ENCODE measurements at regions not wholly inside any gene's neighbourhood (a gene's known extent, or its start where the extent isn't known, plus 50 kb on each side); places are given as distances from the start of the nearest gene placed in this dataset.

DNA sequence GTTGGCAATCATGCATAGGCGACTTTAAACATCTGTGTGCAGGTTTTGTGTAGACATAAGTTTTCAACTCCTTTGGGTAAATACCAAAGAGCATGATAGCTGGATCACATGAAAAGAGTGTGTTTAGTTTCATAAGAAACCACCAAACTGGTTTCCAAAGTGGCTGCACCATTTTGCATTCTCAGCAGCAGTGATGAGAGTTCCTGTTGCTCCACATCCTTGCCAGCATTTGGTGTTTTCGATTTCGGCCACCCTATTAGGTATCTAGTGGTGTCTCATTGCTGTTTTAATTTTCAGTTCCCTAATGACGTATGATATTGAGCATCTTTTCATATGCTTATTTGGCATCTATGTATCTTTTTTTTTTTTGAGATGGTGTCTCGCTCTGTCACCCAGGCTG is 62.8 kb upstream of the CCND1 start:
- Histone ChIP-seq H3K9me3 (ENCODE audit: control extremely low read depth in 1 of 5, control insufficient read depth in 4 of 5, insufficient read depth in 2 of 5, low read depth in 1 of 5, low read length in 4 of 5) (no peaks in the 10 kb centered on the region), H3K4me1 (ENCODE audit: control extremely low read depth in 1 of 4, control insufficient read depth in 4 of 4, insufficient read depth in 4 of 4, low read length in 3 of 4) (peaks cover 12 to 29% (median 24%) of the 10 kb centered on the region in 4 experiments), H3K27ac (ENCODE audit: insufficient read depth in 1 of 2, low read depth in 1 of 2, low read length in 2 of 2, poor library complexity in 1 of 2, severe bottlenecking in 2 of 2) (no peak overlapping the region), H3K36me3 (ENCODE audit: control insufficient read depth in 4 of 4, insufficient read depth in 4 of 4, low read length in 3 of 4) (no peaks in the 10 kb centered on the region), H3K27me3 (replicated peaks in 2 of 5; ENCODE audit: control insufficient read depth in 4 of 5, insufficient read depth in 5 of 5, low read length in 4 of 5) (no peaks in the 10 kb centered on the region), H3K4me3 (ENCODE audit: control insufficient read depth in 1 of 7, extremely low read depth in 1 of 7, insufficient read depth in 4 of 7, low read depth in 2 of 7, low read length in 6 of 7) (no peak overlapping the region)
- WGBS (ENCODE audit: insufficient coverage) = 93% methylated on average over 3 of the region's 5 CpGs
- DNase-seq = no peak
- ChIA-PET CTCF (no interaction called here), POLR2A (no interaction called here)

DNA sequence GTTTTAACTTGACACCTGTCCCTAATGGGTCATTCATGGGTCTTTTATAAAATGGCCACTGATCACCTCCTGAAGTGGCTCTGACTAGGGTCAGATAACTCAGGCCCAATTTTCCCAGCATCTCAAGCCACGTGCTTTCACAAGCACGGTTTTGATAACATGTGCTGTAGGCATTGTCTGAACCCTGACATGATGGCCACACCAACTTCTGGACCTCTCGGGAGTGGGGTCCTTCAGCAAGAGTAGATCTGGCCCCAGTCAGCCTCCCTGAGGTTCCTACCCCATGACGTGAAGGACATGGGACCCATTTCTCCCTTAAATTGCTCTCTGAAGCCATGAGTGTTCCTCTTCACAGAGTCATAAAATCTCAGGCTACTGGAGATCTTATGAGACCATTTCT is 60.4 kb upstream of the CCND1 start:
- H3K27ac ChIP-seq (ENCODE audit: insufficient read depth in 1 of 2, low read depth in 1 of 2, low read length in 2 of 2, poor library complexity in 1 of 2, severe bottlenecking in 2 of 2) = no peak overlapping the region
- H3K9me3 ChIP-seq (ENCODE audit: control extremely low read depth in 1 of 5, control insufficient read depth in 4 of 5, insufficient read depth in 2 of 5, low read depth in 1 of 5, low read length in 4 of 5) = peaks cover 0 to 4% (median 0%) of the 10 kb centered on the region in 5 experiments
- 98% methylated on average over 4 of the region's 4 CpGs for WGBS (ENCODE audit: insufficient coverage)
- no peak overlapping the region for H3K4me3 ChIP-seq (ENCODE audit: control insufficient read depth in 1 of 7, extremely low read depth in 1 of 7, insufficient read depth in 4 of 7, low read depth in 2 of 7, low read length in 6 of 7)
- peaks cover 14 to 25% (median 19%) of the 10 kb centered on the region in 4 experiments for H3K4me1 ChIP-seq (ENCODE audit: control extremely low read depth in 1 of 4, control insufficient read depth in 4 of 4, insufficient read depth in 4 of 4, low read length in 3 of 4)
- CTCF ChIA-PET = no interaction called here
- H3K27me3 ChIP-seq (replicated peaks in 2 of 5; ENCODE audit: control insufficient read depth in 4 of 5, insufficient read depth in 5 of 5, low read length in 4 of 5) = no peaks in the 10 kb centered on the region
- no peak for DNase-seq
- H3K36me3 ChIP-seq (ENCODE audit: control insufficient read depth in 4 of 4, insufficient read depth in 4 of 4, low read length in 3 of 4) = no peaks in the 10 kb centered on the region
- POLR2A ChIA-PET = no interaction called here

DNA sequence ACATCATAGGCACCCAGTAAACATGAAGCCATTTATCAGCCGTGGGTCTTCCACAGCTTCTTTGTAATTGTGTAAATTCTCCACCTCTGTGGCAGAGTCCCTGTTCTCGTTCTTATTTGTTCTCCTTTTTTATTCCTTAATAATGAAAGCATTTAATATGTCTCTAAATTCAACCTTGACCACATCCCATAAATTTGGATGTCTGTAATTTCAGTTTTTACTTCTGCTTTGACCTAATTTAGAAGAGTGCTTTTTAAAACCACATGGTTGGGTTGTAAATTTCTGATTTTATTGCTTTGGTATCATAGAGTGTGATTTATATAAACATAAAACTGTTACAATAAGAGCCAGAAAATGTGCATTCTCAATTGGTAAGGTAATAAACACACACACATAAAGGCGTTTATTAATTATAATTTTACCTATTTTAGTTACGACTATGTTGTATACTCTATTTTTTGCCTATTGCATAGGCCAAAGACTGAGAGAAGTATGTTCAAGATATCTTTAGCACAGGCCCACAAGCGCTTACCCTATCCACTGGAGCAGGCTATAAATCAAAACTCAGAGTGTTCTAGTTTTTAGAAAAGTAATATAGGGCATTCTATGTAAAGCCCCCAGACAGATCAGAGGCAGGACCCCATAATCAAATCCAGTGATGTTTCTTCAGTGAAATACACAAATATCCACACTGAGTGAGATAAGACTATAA is 58.0 kb upstream of the CCND1 start:
- POLR2A ChIA-PET = no interaction called here
- CTCF ChIA-PET = no interaction called here
- no CpG with 5 or more reads among the region's 5 CpGs for WGBS (ENCODE audit: insufficient coverage)

DNA sequence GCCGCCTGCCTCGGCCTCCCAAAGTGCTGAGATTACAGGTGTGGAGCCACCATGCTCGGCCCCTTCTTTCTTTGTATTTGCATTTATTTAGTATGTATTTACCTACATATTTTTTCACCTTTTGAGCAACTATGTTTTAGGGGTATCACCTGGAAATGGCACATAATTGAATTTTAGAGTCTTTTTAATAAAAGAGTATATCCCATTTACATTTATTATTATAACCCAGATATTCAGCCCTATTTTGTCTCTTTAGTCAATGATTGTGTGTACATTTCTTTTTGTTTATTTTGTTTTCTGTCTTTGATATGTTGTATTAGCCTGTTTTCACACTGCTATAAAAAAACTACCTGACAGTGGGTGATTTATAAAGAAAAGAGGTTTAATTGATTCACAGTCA is 56.8 kb upstream of the CCND1 start:
- Histone ChIP-seq H3K4me3 (ENCODE audit: control insufficient read depth in 1 of 7, extremely low read depth in 1 of 7, insufficient read depth in 4 of 7, low read depth in 2 of 7, low read length in 6 of 7) (no peak overlapping the region), H3K9me3 (ENCODE audit: control extremely low read depth in 1 of 5, control insufficient read depth in 4 of 5, insufficient read depth in 2 of 5, low read depth in 1 of 5, low read length in 4 of 5) (peaks cover 0 to 4% (median 0%) of the 10 kb centered on the region in 5 experiments), H3K27ac (ENCODE audit: insufficient read depth in 1 of 2, low read depth in 1 of 2, low read length in 2 of 2, poor library complexity in 1 of 2, severe bottlenecking in 2 of 2) (no peak overlapping the region), H3K4me1 (ENCODE audit: control extremely low read depth in 1 of 4, control insufficient read depth in 4 of 4, insufficient read depth in 4 of 4, low read length in 3 of 4) (peaks cover 0 to 11% (median 9%) of the 10 kb centered on the region in 4 experiments), H3K27me3 (replicated peaks in 2 of 5; ENCODE audit: control insufficient read depth in 4 of 5, insufficient read depth in 5 of 5, low read length in 4 of 5) (no peaks in the 10 kb centered on the region), H3K36me3 (ENCODE audit: control insufficient read depth in 4 of 4, insufficient read depth in 4 of 4, low read length in 3 of 4) (no peaks in the 10 kb centered on the region)
- ChIA-PET POLR2A (no interaction called here), CTCF (no interaction called here)
- WGBS (ENCODE audit: insufficient coverage) = no CpG with 5 or more reads among the region's 3 CpGs
- no peak for DNase-seq

More for the DNA sequence above, 58.0 kb upstream of the CCND1 start:
- DNase-seq = peak; percentile 11 to 73 (median 61)
- H3K9me3 ChIP-seq (ENCODE audit: control extremely low read depth in 1 of 5, control insufficient read depth in 4 of 5, insufficient read depth in 2 of 5, low read depth in 1 of 5, low read length in 4 of 5) = peaks cover 0 to 4% (median 0%) of the 10 kb centered on the region in 5 experiments
- H3K36me3 ChIP-seq (ENCODE audit: control insufficient read depth in 4 of 4, insufficient read depth in 4 of 4, low read length in 3 of 4) = no peaks in the 10 kb centered on the region
- H3K27ac ChIP-seq (ENCODE audit: insufficient read depth in 1 of 2, low read depth in 1 of 2, low read length in 2 of 2, poor library complexity in 1 of 2, severe bottlenecking in 2 of 2) = no peak overlapping the region
- peaks cover 0 to 11% (median 9%) of the 10 kb centered on the region in 4 experiments for H3K4me1 ChIP-seq (ENCODE audit: control extremely low read depth in 1 of 4, control insufficient read depth in 4 of 4, insufficient read depth in 4 of 4, low read length in 3 of 4)
- no peaks in the 10 kb centered on the region for H3K27me3 ChIP-seq (replicated peaks in 2 of 5; ENCODE audit: control insufficient read depth in 4 of 5, insufficient read depth in 5 of 5, low read length in 4 of 5)
- H3K4me3 ChIP-seq (ENCODE audit: control insufficient read depth in 1 of 7, extremely low read depth in 1 of 7, insufficient read depth in 4 of 7, low read depth in 2 of 7, low read length in 6 of 7) = no peak overlapping the region

DNA sequence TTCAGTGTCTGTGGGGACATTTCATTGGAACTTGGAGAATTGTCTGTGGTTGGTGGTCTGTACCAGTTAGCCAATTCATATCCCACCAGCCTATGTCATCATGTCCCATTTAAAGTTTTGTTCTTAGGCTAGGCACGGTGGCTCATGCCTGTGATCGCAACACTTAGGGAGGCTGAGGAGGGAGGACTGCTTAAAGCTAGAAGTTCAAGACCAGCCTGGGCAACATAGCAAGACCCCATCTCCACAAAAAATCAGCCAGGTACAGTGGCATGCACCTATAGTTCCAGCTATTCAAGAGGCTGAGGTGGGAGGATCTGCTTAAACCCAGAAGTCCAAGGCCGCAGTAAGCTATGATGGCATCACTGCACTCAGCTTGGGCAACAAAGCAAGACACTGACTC is 55.6 kb upstream of the CCND1 start:
- Histone ChIP-seq H3K36me3 (ENCODE audit: control insufficient read depth in 4 of 4, insufficient read depth in 4 of 4, low read length in 3 of 4) (no peaks in the 10 kb centered on the region), H3K27me3 (replicated peaks in 2 of 5; ENCODE audit: control insufficient read depth in 4 of 5, insufficient read depth in 5 of 5, low read length in 4 of 5) (no peaks in the 10 kb centered on the region), H3K27ac (ENCODE audit: insufficient read depth in 1 of 2, low read depth in 1 of 2, low read length in 2 of 2, poor library complexity in 1 of 2, severe bottlenecking in 2 of 2) (no peak overlapping the region), H3K9me3 (ENCODE audit: control extremely low read depth in 1 of 5, control insufficient read depth in 4 of 5, insufficient read depth in 2 of 5, low read depth in 1 of 5, low read length in 4 of 5) (peaks cover 0 to 4% (median 0%) of the 10 kb centered on the region in 5 experiments), H3K4me3 (ENCODE audit: control insufficient read depth in 1 of 7, extremely low read depth in 1 of 7, insufficient read depth in 4 of 7, low read depth in 2 of 7, low read length in 6 of 7) (no peak overlapping the region), H3K4me1 (ENCODE audit: control extremely low read depth in 1 of 4, control insufficient read depth in 4 of 4, insufficient read depth in 4 of 4, low read length in 3 of 4) (peaks cover 0 to 11% (median 9%) of the 10 kb centered on the region in 4 experiments)
- DNase-seq = no peak
- ChIA-PET POLR2A (no interaction called here), CTCF (no interaction called here)
- WGBS (ENCODE audit: insufficient coverage) = 100% methylated on average over 1 of the region's 3 CpGs

DNA sequence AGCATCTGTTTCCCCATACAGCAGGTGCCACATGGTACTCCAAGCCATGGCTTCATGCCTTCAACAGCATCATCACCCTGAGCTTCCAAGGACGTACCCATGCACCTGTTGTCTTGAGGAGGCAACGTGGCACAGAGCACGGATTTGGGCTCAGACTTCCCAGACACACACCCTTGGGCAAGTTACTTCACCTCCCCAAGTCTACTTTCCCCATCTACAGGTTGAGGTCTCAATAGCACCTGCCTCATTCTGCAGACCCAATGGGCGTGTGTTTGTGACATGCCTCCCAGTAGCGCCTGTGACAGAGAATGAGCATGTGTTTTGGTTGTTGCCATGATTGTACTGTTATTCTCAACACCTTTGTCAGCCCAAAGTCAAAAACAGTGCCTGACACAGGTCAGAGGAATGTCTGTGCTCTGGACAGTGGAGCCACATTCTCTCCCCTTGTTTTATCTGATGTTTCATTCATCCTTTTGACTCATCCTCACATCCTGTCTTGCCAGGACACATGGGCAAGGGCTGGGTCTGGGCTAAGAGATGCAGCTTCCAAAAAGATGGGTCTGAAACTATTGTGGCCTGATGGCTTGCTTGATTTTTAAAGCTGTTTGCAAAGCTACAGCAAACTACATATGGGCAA is 53.4 kb upstream of the CCND1 start:
- Histone ChIP-seq H3K27ac (ENCODE audit: insufficient read depth in 1 of 2, low read depth in 1 of 2, low read length in 2 of 2, poor library complexity in 1 of 2, severe bottlenecking in 2 of 2) (no peak overlapping the region), H3K27me3 (replicated peaks in 2 of 5; ENCODE audit: control insufficient read depth in 4 of 5, insufficient read depth in 5 of 5, low read length in 4 of 5) (no peaks in the 10 kb centered on the region), H3K9me3 (ENCODE audit: control extremely low read depth in 1 of 5, control insufficient read depth in 4 of 5, insufficient read depth in 2 of 5, low read depth in 1 of 5, low read length in 4 of 5) (peaks cover 0 to 4% (median 0%) of the 10 kb centered on the region in 5 experiments), H3K36me3 (ENCODE audit: control insufficient read depth in 4 of 4, insufficient read depth in 4 of 4, low read length in 3 of 4) (no peaks in the 10 kb centered on the region), H3K4me3 (ENCODE audit: control insufficient read depth in 1 of 7, extremely low read depth in 1 of 7, insufficient read depth in 4 of 7, low read depth in 2 of 7, low read length in 6 of 7) (no peak overlapping the region), H3K4me1 (ENCODE audit: control extremely low read depth in 1 of 4, control insufficient read depth in 4 of 4, insufficient read depth in 4 of 4, low read length in 3 of 4) (peaks cover 0 to 9% (median 7%) of the 10 kb centered on the region in 4 experiments)
- ChIA-PET CTCF (interaction anchor here (2.4 kb wide), 1 partner anchor 11 kb away, joined by 9 read pairs; no protein-coding TSS in a partner anchor), POLR2A (interaction anchor here (0.9 kb wide), 1 partner anchor 36 kb away, joined by 4 read pairs; no protein-coding TSS in a partner anchor)
- 92% methylated on average over 4 of the region's 5 CpGs for WGBS (ENCODE audit: insufficient coverage)
- DNase-seq = no peak

DNA sequence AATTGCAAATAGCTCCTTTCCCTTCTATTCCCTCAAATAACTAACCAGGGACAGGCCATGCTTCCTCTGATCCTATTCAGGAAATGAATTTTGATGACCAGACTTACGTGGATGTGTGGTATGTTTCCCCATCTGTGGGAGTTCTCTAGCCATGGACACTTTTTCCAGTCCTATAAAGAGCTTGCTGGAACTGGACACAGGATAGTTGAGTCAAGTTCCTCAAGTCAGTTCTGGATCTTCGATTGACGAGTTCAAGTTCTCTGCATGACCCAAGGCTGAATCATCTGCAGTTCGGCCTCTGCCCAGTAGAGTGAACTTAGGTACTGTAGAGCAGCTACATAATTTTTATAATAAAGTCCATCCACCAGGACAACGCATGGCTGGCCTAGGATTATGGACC is 52.7 kb upstream of the CCND1 start:
- 60% methylated on average over 1 of the region's 5 CpGs for WGBS (ENCODE audit: insufficient coverage)
- peaks cover 0 to 4% (median 0%) of the 10 kb centered on the region in 5 experiments for H3K9me3 ChIP-seq (ENCODE audit: control extremely low read depth in 1 of 5, control insufficient read depth in 4 of 5, insufficient read depth in 2 of 5, low read depth in 1 of 5, low read length in 4 of 5)
- H3K4me3 ChIP-seq (ENCODE audit: control insufficient read depth in 1 of 7, extremely low read depth in 1 of 7, insufficient read depth in 4 of 7, low read depth in 2 of 7, low read length in 6 of 7) = no peak overlapping the region
- H3K4me1 ChIP-seq (ENCODE audit: control extremely low read depth in 1 of 4, control insufficient read depth in 4 of 4, insufficient read depth in 4 of 4, low read length in 3 of 4) = peaks cover 0 to 3% (median 1%) of the 10 kb centered on the region in 4 experiments
- H3K36me3 ChIP-seq (ENCODE audit: control insufficient read depth in 4 of 4, insufficient read depth in 4 of 4, low read length in 3 of 4) = no peaks in the 10 kb centered on the region
- ChIA-PET CTCF (interaction anchor here (2.4 kb wide), 1 partner anchor 10 kb away, joined by 9 read pairs; no protein-coding TSS in a partner anchor), POLR2A (interaction anchor here (0.9 kb wide), 1 partner anchor 35 kb away, joined by 4 read pairs; no protein-coding TSS in a partner anchor)
- H3K27me3 ChIP-seq (replicated peaks in 2 of 5; ENCODE audit: control insufficient read depth in 4 of 5, insufficient read depth in 5 of 5, low read length in 4 of 5) = no peaks in the 10 kb centered on the region
- no peak for DNase-seq
- H3K27ac ChIP-seq (ENCODE audit: insufficient read depth in 1 of 2, low read depth in 1 of 2, low read length in 2 of 2, poor library complexity in 1 of 2, severe bottlenecking in 2 of 2) = no peak overlapping the region
